ENCODE measurements at regions not wholly inside any gene's neighbourhood (a gene's known extent, or its start where the extent isn't known, plus 50 kb on each side); places are given as distances from the start of the nearest gene placed in this dataset.

DNA sequence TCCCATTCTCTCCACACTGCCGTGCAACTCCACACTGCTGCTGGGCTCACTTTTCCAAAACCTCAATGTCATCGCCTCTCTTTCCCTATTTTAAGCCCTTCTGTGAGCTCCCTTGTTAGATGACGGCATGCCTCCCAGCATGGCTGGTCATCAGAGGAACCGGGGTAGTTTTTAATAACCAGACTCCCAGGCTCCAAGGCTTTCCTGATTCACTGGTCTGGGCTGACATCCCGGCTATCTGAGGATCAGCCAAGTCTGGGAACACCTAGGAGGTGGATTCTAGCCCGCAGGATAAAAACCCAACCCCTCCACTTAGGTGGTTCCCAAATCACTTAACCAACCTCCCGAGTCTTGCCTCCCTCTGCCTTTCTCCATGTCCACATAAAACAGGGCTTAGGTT lies 295.4 kb upstream of the FZD8 start:
- in situ Hi-C loops (cut with MboI; ENCODE audit: low sequenced_read_pairs) (no loop called here), dilution Hi-C loops (cut with HindIII; ENCODE audit: low sequenced_read_pairs, unreplicated experiment) (no loop called here), intact Hi-C loops (cut with micrococcal nuclease) (no loop called here)
- Histone ChIP-seq H3K4me3 (ENCODE audit: insufficient read depth, low read depth, low read length) (no peak overlapping the region), H2AFZ (replicated peaks; ENCODE audit: low read length, poor library complexity) (no peak overlapping the region), H2BK120ac (ENCODE audit: low read depth, low read length) (no peak overlapping the region), H3K23ac (ENCODE audit: low read depth, low read length) (no peak overlapping the region), H4K20me1 (ENCODE audit: insufficient read depth, low read length) (no peaks in the 10 kb centered on the region), H3K4ac (ENCODE audit: low read depth, low read length) (no peak overlapping the region), H3K27me3 (ENCODE audit: control insufficient read depth, insufficient read depth, low read length) (no peaks in the 10 kb centered on the region), H3K9me3 (ENCODE audit: control insufficient read depth, insufficient read depth, low read length) (no peaks in the 10 kb centered on the region), H3K27ac (ENCODE audit: insufficient read depth, low read length) (no peak overlapping the region), H2BK15ac (ENCODE audit: low read depth, low read length) (no peak overlapping the region), H4K8ac (ENCODE audit: low read depth in 2 of 2, low read length in 2 of 2) (no peak overlapping the region), H3K14ac (replicated peaks; ENCODE audit: low read depth, low read length) (no peak overlapping the region), H2BK20ac (ENCODE audit: low read depth, low read length) (no peak overlapping the region), H4K5ac (ENCODE audit: low read depth, low read length) (no peak overlapping the region), H4K91ac (ENCODE audit: insufficient read depth, low read depth, low read length) (no peak overlapping the region), H3K18ac (ENCODE audit: low read depth, low read length) (no peak overlapping the region), H2AK9ac (replicated peaks; ENCODE audit: low read depth, low read length, poor library complexity) (no peak overlapping the region), H3K9ac (ENCODE audit: low read depth, low read length) (no peak overlapping the region), H3K4me2 (ENCODE audit: low read depth, low read length) (no peak overlapping the region), H3K36me3 (ENCODE audit: control insufficient read depth, insufficient read depth, low read length) (no peaks in the 10 kb centered on the region), H2AK5ac (ENCODE audit: low read depth, low read length) (no peak overlapping the region), H3K56ac (ENCODE audit: extremely low read depth, insufficient read depth, low read length) (no peak overlapping the region), H3K79me1 (ENCODE audit: low read depth in 1 of 2, low read length in 2 of 2) (no peaks in the 10 kb centered on the region), H3K9me1 (ENCODE audit: insufficient read depth, low read length) (no peaks in the 10 kb centered on the region), H3K4me1 (ENCODE audit: control insufficient read depth, insufficient read depth, low read length) (peaks cover 5% of the 10 kb centered on the region; the same call in 1 of the 2 replicates), H2BK5ac (ENCODE audit: low read depth, low read length, poor library complexity, severe bottlenecking) (no peak overlapping the region)
- 90% methylated on average over 5 of the region's 7 CpGs; no CpG with 5 or more reads in 1 of the 2 experiments for WGBS, 2 experiments (ENCODE audit: extremely low coverage in 2 of 2, insufficient read length in 1 of 2)
- TF ChIP-seq CEBPB (IDR thresholded peaks at IDR 0.05; ENCODE audit: low read depth, low read length): no peak
- TF ChIP-seq POLR2A (IDR thresholded peaks at IDR 0.05; ENCODE audit: low read depth, low read length): no peak
- no peak for TF ChIP-seq FOS (IDR thresholded peaks at IDR 0.05; ENCODE audit: low read depth, low read length)
- no peak for TF ChIP-seq MAZ (IDR thresholded peaks at IDR 0.05; ENCODE audit: borderline replicate concordance, low read depth, low read length)
- TF ChIP-seq NFE2L2 (IDR thresholded peaks at IDR 0.05; ENCODE audit: low read depth, low read length): no peak
- TF ChIP-seq, protein P1, sequence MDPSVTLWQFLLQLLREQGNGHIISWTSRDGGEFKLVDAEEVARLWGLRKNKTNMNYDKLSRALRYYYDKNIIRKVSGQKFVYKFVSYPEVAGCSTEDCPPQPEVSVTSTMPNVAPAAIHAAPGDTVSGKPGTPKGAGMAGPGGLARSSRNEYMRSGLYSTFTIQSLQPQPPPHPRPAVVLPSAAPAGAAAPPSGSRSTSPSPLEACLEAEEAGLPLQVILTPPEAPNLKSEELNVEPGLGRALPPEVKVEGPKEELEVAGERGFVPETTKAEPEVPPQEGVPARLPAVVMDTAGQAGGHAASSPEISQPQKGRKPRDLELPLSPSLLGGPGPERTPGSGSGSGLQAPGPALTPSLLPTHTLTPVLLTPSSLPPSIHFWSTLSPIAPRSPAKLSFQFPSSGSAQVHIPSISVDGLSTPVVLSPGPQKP (IDR thresholded peaks at IDR 0.05; ENCODE audit: borderline replicate concordance, low read depth, low read length): no peak
- TF ChIP-seq CHD1 (IDR thresholded peaks at IDR 0.05; ENCODE audit: low read depth, low read length): no peak
- no peak for TF ChIP-seq BHLHE40 (IDR thresholded peaks at IDR 0.05; ENCODE audit: low read depth, low read length)
- no peak for TF ChIP-seq RAD21 (IDR thresholded peaks at IDR 0.05; ENCODE audit: low read length)
- TF ChIP-seq, protein P2, sequence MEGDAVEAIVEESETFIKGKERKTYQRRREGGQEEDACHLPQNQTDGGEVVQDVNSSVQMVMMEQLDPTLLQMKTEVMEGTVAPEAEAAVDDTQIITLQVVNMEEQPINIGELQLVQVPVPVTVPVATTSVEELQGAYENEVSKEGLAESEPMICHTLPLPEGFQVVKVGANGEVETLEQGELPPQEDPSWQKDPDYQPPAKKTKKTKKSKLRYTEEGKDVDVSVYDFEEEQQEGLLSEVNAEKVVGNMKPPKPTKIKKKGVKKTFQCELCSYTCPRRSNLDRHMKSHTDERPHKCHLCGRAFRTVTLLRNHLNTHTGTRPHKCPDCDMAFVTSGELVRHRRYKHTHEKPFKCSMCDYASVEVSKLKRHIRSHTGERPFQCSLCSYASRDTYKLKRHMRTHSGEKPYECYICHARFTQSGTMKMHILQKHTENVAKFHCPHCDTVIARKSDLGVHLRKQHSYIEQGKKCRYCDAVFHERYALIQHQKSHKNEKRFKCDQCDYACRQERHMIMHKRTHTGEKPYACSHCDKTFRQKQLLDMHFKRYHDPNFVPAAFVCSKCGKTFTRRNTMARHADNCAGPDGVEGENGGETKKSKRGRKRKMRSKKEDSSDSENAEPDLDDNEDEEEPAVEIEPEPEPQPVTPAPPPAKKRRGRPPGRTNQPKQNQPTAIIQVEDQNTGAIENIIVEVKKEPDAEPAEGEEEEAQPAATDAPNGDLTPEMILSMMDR (conservative IDR thresholded peaks at IDR 0.05; ENCODE audit: low read depth, low read length): no peak
- TF ChIP-seq MXI1 (IDR thresholded peaks at IDR 0.05; ENCODE audit: borderline replicate concordance, low read depth, low read length): no peak
- no peak for TF ChIP-seq RFX5 (IDR thresholded peaks at IDR 0.05; ENCODE audit: low read depth, low read length)
- TF ChIP-seq, protein P3, sequence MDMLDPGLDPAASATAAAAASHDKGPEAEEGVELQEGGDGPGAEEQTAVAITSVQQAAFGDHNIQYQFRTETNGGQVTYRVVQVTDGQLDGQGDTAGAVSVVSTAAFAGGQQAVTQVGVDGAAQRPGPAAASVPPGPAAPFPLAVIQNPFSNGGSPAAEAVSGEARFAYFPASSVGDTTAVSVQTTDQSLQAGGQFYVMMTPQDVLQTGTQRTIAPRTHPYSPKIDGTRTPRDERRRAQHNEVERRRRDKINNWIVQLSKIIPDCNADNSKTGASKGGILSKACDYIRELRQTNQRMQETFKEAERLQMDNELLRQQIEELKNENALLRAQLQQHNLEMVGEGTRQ (IDR thresholded peaks at IDR 0.05; ENCODE audit: low read depth, low read length): no peak
- ChIA-PET POLR2A (ENCODE audit: unreplicated experiment) (no interaction called here), CTCF (no interaction called here)
- DNase-seq (no peak), ATAC-seq (ENCODE audit: low read depth) (no peak)
- no TSS peak for BruUV-seq (replicated peaks)

All from IMR-90 (cell line).